ENCODE measurements at regions not wholly inside any gene's neighbourhood (a gene's known extent, or its start where the extent isn't known, plus 50 kb on each side); places are given as distances from the start of the nearest gene placed in this dataset.

- POLR2A ChIA-PET, result no interaction called here
- no peak for DNase-seq (ENCODE audit: extremely low spot score)
- TF ChIP-seq BHLHE40 (IDR thresholded peaks at IDR 0.05; ENCODE audit: borderline replicate concordance) (no peak), FOXK2 (IDR thresholded peaks at IDR 0.05) (no peak), CTBP1 (IDR thresholded peaks at IDR 0.05; ENCODE audit: borderline replicate concordance) (no peak), HDGF (IDR thresholded peaks at IDR 0.05; ENCODE audit: borderline replicate concordance) (no peak), FOXA1 (IDR thresholded peaks at IDR 0.05) (no peak), TARDBP (IDR thresholded peaks at IDR 0.05) (no peak), FOXM1 (IDR thresholded peaks at IDR 0.05; ENCODE audit: borderline replicate concordance) (no peak), SP1 (IDR thresholded peaks at IDR 0.05) (no peak), ELF4 (IDR thresholded peaks at IDR 0.05) (no peak), LEF1 (IDR thresholded peaks at IDR 0.05; ENCODE audit: borderline replicate concordance) (no peak), NFRKB (IDR thresholded peaks at IDR 0.05) (no peak), L3MBTL2 (conservative IDR thresholded peaks at IDR 0.05) (no peak), SUZ12 (IDR thresholded peaks at IDR 0.05) (no peak), ARNT (IDR thresholded peaks at IDR 0.05) (no peak)
- TF ChIP-seq, protein P1, sequence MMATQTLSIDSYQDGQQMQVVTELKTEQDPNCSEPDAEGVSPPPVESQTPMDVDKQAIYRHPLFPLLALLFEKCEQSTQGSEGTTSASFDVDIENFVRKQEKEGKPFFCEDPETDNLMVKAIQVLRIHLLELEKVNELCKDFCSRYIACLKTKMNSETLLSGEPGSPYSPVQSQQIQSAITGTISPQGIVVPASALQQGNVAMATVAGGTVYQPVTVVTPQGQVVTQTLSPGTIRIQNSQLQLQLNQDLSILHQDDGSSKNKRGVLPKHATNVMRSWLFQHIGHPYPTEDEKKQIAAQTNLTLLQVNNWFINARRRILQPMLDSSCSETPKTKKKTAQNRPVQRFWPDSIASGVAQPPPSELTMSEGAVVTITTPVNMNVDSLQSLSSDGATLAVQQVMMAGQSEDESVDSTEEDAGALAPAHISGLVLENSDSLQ (IDR thresholded peaks at IDR 0.05), result no peak
- CTCF ChIA-PET, result no interaction called here
Observed at GRCh38 chr2:220708366-220708765, 863.7 kb downstream of the EPHA4 start.

DNA sequence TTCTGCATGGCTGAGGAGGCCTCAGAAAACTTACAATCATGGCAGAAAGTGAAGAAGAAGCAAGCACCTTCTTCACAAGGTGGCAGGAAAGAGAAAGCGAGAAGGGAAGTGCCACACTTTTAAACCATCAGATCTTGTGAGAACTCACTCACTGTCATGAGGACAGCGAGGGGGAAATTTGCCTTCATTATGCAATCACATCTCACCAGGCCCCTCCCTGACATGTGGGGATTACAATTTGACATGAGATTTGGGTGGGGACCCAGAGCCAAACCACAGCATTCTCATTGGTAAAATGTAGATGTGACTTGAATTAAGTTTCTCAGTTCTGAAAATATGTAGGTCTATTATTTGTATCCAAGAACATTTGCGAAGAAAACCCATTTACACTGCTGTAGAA is 854.8 kb downstream of the EPHA4 start:
- TF ChIP-seq ZNF384 (IDR thresholded peaks at IDR 0.05) (no peak), FOXA1 (IDR thresholded peaks at IDR 0.05) (no peak), SUZ12 (IDR thresholded peaks at IDR 0.05) (no peak), TARDBP (IDR thresholded peaks at IDR 0.05) (no peak), LEF1 (IDR thresholded peaks at IDR 0.05; ENCODE audit: borderline replicate concordance) (no peak), FOXK2 (IDR thresholded peaks at IDR 0.05) (no peak), ELF4 (IDR thresholded peaks at IDR 0.05) (no peak), BHLHE40 (IDR thresholded peaks at IDR 0.05; ENCODE audit: borderline replicate concordance) (no peak), HDGF (IDR thresholded peaks at IDR 0.05; ENCODE audit: borderline replicate concordance) (no peak), CTBP1 (IDR thresholded peaks at IDR 0.05; ENCODE audit: borderline replicate concordance) (no peak)
- CTCF ChIA-PET, result no interaction called here

DNA sequence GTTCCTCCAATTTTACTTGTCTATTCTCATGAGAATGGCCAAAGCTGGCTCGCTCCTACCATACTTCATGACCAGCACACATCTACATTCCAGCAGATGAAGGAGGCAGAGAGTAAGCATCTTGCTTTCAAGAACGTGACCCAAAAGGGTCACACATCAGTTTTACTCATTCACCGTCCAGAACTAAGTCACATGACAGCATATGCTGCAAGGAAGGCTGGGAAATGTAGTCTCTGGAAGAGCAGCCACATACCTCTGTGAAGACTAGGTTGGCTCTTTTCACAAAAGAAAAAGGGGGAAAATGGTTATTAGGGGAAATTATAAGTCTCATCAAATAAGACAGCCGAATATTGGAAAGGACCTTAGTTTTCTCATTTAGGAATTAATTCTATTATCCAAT is 835.3 kb downstream of the EPHA4 start:
- CTCF ChIA-PET, result no interaction called here
- POLR2A ChIA-PET, result interaction anchor here (0.5 kb wide), 1 partner anchor 586 kb away, joined by 3 read pairs; no protein-coding TSS in a partner anchor
- no peak for DNase-seq (ENCODE audit: extremely low spot score)
- TF ChIP-seq LEF1 (IDR thresholded peaks at IDR 0.05; ENCODE audit: borderline replicate concordance) (no peak), SP1 (IDR thresholded peaks at IDR 0.05) (no peak)

More for the DNA sequence above, 854.8 kb downstream of the EPHA4 start:
- no peak for DNase-seq (ENCODE audit: extremely low spot score)
- POLR2A ChIA-PET, result no interaction called here

DNA sequence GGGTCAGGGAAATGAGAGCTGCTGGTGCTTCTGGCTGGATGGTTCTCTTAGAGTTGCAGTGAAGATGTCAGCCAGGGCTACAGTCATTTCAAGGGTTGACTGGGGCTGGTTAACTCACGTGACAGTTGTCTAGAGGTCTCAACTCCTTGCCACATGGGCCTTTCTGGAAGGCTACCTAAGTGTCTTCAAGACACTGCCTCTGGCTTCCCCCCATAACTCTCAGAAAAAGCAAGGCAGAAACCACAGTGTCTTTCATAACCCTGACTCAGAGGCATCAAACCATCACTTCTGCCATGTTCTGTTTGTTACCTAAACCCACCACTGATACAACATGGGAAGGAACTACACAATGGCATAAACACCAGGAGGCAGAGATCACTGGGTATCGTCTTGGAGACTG is 828.9 kb downstream of the EPHA4 start:
- ChIA-PET POLR2A (no interaction called here), CTCF (no interaction called here)
- no peak for TF ChIP-seq CTBP1 (IDR thresholded peaks at IDR 0.05; ENCODE audit: borderline replicate concordance)
- no peak for TF ChIP-seq FOXA1 (IDR thresholded peaks at IDR 0.05)
- no peak for TF ChIP-seq ZNF384 (IDR thresholded peaks at IDR 0.05)
- TF ChIP-seq BHLHE40 (IDR thresholded peaks at IDR 0.05; ENCODE audit: borderline replicate concordance), result no peak
- TF ChIP-seq SP1 (IDR thresholded peaks at IDR 0.05), result no peak
- no peak for TF ChIP-seq L3MBTL2 (conservative IDR thresholded peaks at IDR 0.05)
- DNase-seq (ENCODE audit: extremely low spot score), result no peak

DNA sequence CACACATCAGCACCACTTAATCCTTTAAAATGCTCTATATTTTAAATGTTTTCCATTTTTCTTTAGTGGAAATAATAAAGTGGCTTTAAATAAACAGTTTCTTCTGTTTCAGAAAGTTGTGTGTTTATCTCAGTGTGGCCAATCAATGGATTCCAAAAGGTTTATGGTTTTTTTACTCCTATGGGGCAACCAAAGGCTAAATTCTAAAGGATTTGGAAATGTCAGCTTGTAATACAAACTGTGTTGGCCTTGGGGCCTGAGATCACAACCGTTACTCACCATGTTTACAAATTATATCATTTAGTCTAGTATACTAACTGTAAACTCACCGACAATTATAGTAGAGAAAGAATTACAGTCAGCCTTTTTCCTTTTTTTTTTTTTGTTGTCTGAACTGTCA is 827.2 kb downstream of the EPHA4 start:
- DNase-seq (ENCODE audit: extremely low spot score), result no peak
- ChIA-PET POLR2A (no interaction called here), CTCF (no interaction called here)
- no peak for TF ChIP-seq HDGF (IDR thresholded peaks at IDR 0.05; ENCODE audit: borderline replicate concordance)

- TF ChIP-seq FOXM1 (IDR thresholded peaks at IDR 0.05; ENCODE audit: borderline replicate concordance), result no peak
- no peak for TF ChIP-seq FOXA1 (IDR thresholded peaks at IDR 0.05)
- TF ChIP-seq TARDBP (IDR thresholded peaks at IDR 0.05), result no peak
- TF ChIP-seq, protein P1 (IDR thresholded peaks at IDR 0.05), result no peak
- TF ChIP-seq NFRKB (IDR thresholded peaks at IDR 0.05), result no peak
- no peak for TF ChIP-seq L3MBTL2 (conservative IDR thresholded peaks at IDR 0.05)
- TF ChIP-seq ZNF384 (IDR thresholded peaks at IDR 0.05), result no peak
- no peak for TF ChIP-seq LEF1 (IDR thresholded peaks at IDR 0.05; ENCODE audit: borderline replicate concordance)
- TF ChIP-seq ELF4 (IDR thresholded peaks at IDR 0.05), result no peak
- no peak for TF ChIP-seq BHLHE40 (IDR thresholded peaks at IDR 0.05; ENCODE audit: borderline replicate concordance)
- no peak for TF ChIP-seq SP1 (IDR thresholded peaks at IDR 0.05)
- no peak for TF ChIP-seq SUZ12 (IDR thresholded peaks at IDR 0.05)
- no peak for TF ChIP-seq CTBP1 (IDR thresholded peaks at IDR 0.05; ENCODE audit: borderline replicate concordance)
- no peak for TF ChIP-seq HDGF (IDR thresholded peaks at IDR 0.05; ENCODE audit: borderline replicate concordance)
- TF ChIP-seq ARNT (IDR thresholded peaks at IDR 0.05), result no peak
- TF ChIP-seq FOXK2 (IDR thresholded peaks at IDR 0.05), result no peak
- DNase-seq (ENCODE audit: extremely low spot score), result no peak
- POLR2A ChIA-PET, result no interaction called here
- CTCF ChIA-PET, result no interaction called here
Observed at GRCh38 chr2:220745682-220746081, 826.4 kb downstream of the EPHA4 start.

- TF ChIP-seq SP1 (IDR thresholded peaks at IDR 0.05), result no peak
- TF ChIP-seq SUZ12 (IDR thresholded peaks at IDR 0.05), result no peak
- DNase-seq (ENCODE audit: extremely low spot score), result no peak
- ChIA-PET POLR2A (no interaction called here), CTCF (no interaction called here)
Observed at GRCh38 chr2:220747736-220748135, 824.4 kb downstream of the EPHA4 start.

DNA sequence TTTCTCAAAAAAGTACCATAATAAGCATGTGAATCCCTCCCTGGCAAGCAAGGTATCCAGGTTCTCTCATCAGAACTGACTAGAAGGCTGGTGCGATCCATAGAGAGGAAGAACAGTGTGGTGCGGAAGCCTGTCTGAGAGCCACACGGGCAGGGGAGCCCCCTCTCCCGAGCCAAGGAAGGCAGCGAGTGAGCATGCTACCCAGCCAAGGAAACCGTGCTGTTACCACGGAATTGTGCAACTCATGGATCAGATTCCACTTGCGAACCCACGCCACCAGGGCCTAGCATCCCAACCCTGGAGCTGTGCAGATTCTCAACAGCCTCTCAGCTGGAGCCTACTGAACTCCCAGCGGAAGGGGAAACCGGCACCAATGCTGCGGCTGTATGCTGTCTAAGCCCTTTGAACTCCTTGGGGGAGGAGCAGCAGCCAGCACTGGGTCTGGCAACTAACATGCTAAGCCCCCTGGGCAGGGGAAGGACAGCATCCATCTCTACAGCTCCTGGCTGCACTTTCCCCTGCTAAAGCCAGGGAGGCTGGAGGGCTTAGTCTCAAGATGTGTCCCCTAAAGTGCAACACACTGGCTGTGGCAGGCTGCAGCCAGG is 823.1 kb downstream of the EPHA4 start:
- TF ChIP-seq L3MBTL2 (conservative IDR thresholded peaks at IDR 0.05), result no peak
- no peak for TF ChIP-seq ZNF384 (IDR thresholded peaks at IDR 0.05)
- no peak for TF ChIP-seq ARNT (IDR thresholded peaks at IDR 0.05)
- no peak for TF ChIP-seq FOXA1 (IDR thresholded peaks at IDR 0.05)
- no peak for TF ChIP-seq LEF1 (IDR thresholded peaks at IDR 0.05; ENCODE audit: borderline replicate concordance)
- TF ChIP-seq BHLHE40 (IDR thresholded peaks at IDR 0.05; ENCODE audit: borderline replicate concordance), result no peak
- TF ChIP-seq HDGF (IDR thresholded peaks at IDR 0.05; ENCODE audit: borderline replicate concordance), result no peak
- no peak for TF ChIP-seq TARDBP (IDR thresholded peaks at IDR 0.05)
- TF ChIP-seq NFRKB (IDR thresholded peaks at IDR 0.05), result no peak
- TF ChIP-seq SP1 (IDR thresholded peaks at IDR 0.05), result no peak
- no peak for TF ChIP-seq FOXK2 (IDR thresholded peaks at IDR 0.05)
- no peak for DNase-seq (ENCODE audit: extremely low spot score)
- ChIA-PET POLR2A (no interaction called here), CTCF (no interaction called here)

Measured in HEK293T (cell line).